Testis (tissue), 2 donors: ENCODE measurements at regions not wholly inside any gene's neighbourhood (a gene's known extent, or its start where the extent isn't known, plus 50 kb on each side); places are given as distances from the start of the nearest gene placed in this dataset.

Source experiments
- CTCF ChIP-seq, 3 experiments: fragments of 450-650 bp in 2 of 3; fragments of 200-600 bp in 1 of 3; sonication (generic) in 1 of 3; IDR thresholded peaks; one replicate each; pipeline ENCODE4 v1.5.1; 2016 to 2019; ENCODE audit warnings: antibody characterized with exemption in 3 of 3, mild to moderate bottlenecking in 2 of 3, moderate library complexity in 1 of 3
- POLR2A ChIP-seq: fragments of 450-650 bp; IDR thresholded peaks from one replicate; pipeline ENCODE4 v1.6.1; 2017; ENCODE audit warnings: antibody characterized with exemption, mild to moderate bottlenecking, moderate library complexity

DNA sequence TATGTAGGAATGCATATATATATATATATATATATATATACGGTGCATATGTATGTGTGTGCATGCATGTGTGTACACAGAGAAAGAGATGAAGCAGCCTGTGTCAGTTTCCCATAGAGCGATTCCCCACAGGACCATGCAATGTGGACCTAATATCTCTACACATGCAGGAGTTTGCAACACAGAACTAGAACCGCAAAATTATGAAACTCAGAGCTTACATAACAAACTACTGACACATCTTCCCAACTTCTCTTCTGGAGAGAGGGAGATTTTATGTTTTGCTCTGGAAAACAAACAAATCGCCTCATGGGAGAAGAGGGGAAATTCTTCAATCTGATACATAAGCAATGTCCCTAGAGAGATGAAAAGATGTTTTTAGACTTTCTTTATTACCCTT is 377.2 kb downstream of the LRATD1 start:
- TF ChIP-seq CTCF (IDR thresholded peaks at IDR 0.05) = no peak
- TF ChIP-seq POLR2A = no peak
